ENCODE measurements at regions not wholly inside any gene's neighbourhood (a gene's known extent, or its start where the extent isn't known, plus 50 kb on each side); places are given as distances from the start of the nearest gene placed in this dataset.

DNA sequence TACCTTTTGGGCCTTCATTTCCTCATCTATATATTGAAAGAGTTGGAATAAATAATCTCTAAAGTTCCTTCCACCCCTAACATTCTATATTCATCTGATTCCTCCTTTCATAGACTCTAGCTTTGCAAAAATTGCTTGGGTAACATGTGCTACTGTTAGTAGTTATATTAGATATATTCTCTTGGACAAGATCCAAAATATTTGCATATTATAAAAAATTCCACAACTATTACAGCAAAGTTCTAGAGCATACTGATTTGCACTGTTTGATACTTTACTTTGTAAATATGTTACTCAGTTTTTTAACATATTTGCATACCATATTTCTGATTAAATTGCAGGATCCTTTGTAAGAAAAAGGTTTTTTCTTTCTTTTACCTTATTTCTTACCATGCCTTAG, 95.9 kb upstream of the UBE2E2 start:
- TF ChIP-seq ZNF423 (CRISPR knock-in tag; IDR thresholded peaks at IDR 0.05): no peak
- TF ChIP-seq NFATC4 (CRISPR knock-in tag; IDR thresholded peaks at IDR 0.05): no peak
- TF ChIP-seq, protein P1, sequence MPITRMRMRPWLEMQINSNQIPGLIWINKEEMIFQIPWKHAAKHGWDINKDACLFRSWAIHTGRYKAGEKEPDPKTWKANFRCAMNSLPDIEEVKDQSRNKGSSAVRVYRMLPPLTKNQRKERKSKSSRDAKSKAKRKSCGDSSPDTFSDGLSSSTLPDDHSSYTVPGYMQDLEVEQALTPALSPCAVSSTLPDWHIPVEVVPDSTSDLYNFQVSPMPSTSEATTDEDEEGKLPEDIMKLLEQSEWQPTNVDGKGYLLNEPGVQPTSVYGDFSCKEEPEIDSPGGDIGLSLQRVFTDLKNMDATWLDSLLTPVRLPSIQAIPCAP (CRISPR knock-in tag; IDR thresholded peaks at IDR 0.05): no peak
- TF ChIP-seq NR1H2 (CRISPR knock-in tag; IDR thresholded peaks at IDR 0.05): no peak
- TF ChIP-seq ZNF219 (CRISPR knock-in tag; IDR thresholded peaks at IDR 0.05; ENCODE audit: borderline replicate concordance): no peak
- TF ChIP-seq TEAD4 (CRISPR knock-in tag; IDR thresholded peaks at IDR 0.05): no peak
- TF ChIP-seq ESRRA (CRISPR knock-in tag; IDR thresholded peaks at IDR 0.05; ENCODE audit: borderline replicate concordance): no peak
- TF ChIP-seq SMAD3 (CRISPR knock-in tag; IDR thresholded peaks at IDR 0.05; ENCODE audit: borderline replicate concordance): no peak
- no peak for TF ChIP-seq MAX (CRISPR knock-in tag; IDR thresholded peaks at IDR 0.05)
- no peak for TF ChIP-seq RORB (CRISPR knock-in tag; IDR thresholded peaks at IDR 0.05)
- Mint-ChIP-seq H3K27ac (no peak overlapping the region), H3K36me3 (no peaks in the 10 kb centered on the region), H3K4me3 (no peak overlapping the region), H3K27me3 (ENCODE audit: low read depth) (no peaks in the 10 kb centered on the region), H3K9me3 (no peaks in the 10 kb centered on the region), H3K4me1 (peaks cover 7% of the 10 kb centered on the region; the same call in 1 of the 2 replicates)
- ChIA-PET POLR2A (no interaction called here), CTCF (no interaction called here)
- no peak for DNase-seq (ENCODE audit: low spot score)
- ATAC-seq: no peak

DNA sequence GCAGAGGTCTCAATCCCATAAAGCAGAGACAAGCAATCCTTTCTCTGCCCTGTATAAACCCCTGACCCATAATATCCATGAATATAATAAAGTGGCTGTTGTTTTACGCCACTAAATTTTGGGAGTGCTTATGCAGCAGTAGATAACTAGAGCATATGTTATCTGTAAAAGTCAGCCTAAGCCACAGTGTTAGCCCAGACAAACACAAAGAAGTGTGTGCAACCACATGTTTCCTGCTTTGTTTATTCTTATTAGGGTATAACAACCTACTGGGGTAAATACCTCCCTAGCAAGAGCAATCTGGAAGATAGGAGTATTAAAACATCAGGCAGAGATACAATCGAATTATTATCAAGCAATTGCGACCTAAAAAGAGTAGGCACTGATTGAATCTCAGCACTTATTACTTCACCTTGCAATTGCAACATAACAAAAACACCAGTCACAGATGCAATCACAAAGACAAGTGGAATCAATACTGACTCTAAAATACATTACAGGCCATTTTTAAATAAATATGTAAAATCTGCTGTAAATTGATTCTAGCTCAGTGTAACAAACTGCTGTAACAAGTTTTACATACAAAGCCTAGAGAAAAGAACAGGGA, 94.6 kb upstream of the UBE2E2 start:
- no peak overlapping the region for H3K4me3 Mint-ChIP-seq

More for the DNA sequence above, 94.6 kb upstream of the UBE2E2 start:
- ATAC-seq: no peak
- no peaks in the 10 kb centered on the region for H3K9me3 Mint-ChIP-seq
- H3K27ac Mint-ChIP-seq: no peak overlapping the region
- no peaks in the 10 kb centered on the region for H3K27me3 Mint-ChIP-seq (ENCODE audit: low read depth)
- ChIA-PET CTCF (no interaction called here), POLR2A (no interaction called here)
- H3K36me3 Mint-ChIP-seq: no peaks in the 10 kb centered on the region
- peaks cover 12% of the 10 kb centered on the region for H3K4me1 Mint-ChIP-seq
- TF ChIP-seq TEAD1 (CRISPR knock-in tag; IDR thresholded peaks at IDR 0.05) (no peak), STAT6 (CRISPR knock-in tag; conservative IDR thresholded peaks at IDR 0.05; ENCODE audit: low read depth) (no peak), NR1H2 (CRISPR knock-in tag; IDR thresholded peaks at IDR 0.05) (no peak), EMX1 (CRISPR knock-in tag; IDR thresholded peaks at IDR 0.05) (no peak), ZNF671 (CRISPR knock-in tag; IDR thresholded peaks at IDR 0.05) (no peak), NR3C1 (CRISPR knock-in tag; conservative IDR thresholded peaks at IDR 0.05; ENCODE audit: low read depth) (no peak), HMGA2 (CRISPR knock-in tag; IDR thresholded peaks at IDR 0.05) (no peak), JUN (CRISPR knock-in tag; IDR thresholded peaks at IDR 0.05) (no peak), ZNF138 (CRISPR knock-in tag; conservative IDR thresholded peaks at IDR 0.05) (no peak), TP53 (CRISPR knock-in tag; IDR thresholded peaks at IDR 0.05) (no peak), ZNF425 (CRISPR knock-in tag; conservative IDR thresholded peaks at IDR 0.05) (no peak), TCF7 (CRISPR knock-in tag; IDR thresholded peaks at IDR 0.05; ENCODE audit: low read depth) (no peak), ETV6 (CRISPR knock-in tag; IDR thresholded peaks at IDR 0.05) (no peak), ZNF263 (CRISPR knock-in tag; IDR thresholded peaks at IDR 0.05; ENCODE audit: low read depth) (no peak)
- TF ChIP-seq, protein P2, sequence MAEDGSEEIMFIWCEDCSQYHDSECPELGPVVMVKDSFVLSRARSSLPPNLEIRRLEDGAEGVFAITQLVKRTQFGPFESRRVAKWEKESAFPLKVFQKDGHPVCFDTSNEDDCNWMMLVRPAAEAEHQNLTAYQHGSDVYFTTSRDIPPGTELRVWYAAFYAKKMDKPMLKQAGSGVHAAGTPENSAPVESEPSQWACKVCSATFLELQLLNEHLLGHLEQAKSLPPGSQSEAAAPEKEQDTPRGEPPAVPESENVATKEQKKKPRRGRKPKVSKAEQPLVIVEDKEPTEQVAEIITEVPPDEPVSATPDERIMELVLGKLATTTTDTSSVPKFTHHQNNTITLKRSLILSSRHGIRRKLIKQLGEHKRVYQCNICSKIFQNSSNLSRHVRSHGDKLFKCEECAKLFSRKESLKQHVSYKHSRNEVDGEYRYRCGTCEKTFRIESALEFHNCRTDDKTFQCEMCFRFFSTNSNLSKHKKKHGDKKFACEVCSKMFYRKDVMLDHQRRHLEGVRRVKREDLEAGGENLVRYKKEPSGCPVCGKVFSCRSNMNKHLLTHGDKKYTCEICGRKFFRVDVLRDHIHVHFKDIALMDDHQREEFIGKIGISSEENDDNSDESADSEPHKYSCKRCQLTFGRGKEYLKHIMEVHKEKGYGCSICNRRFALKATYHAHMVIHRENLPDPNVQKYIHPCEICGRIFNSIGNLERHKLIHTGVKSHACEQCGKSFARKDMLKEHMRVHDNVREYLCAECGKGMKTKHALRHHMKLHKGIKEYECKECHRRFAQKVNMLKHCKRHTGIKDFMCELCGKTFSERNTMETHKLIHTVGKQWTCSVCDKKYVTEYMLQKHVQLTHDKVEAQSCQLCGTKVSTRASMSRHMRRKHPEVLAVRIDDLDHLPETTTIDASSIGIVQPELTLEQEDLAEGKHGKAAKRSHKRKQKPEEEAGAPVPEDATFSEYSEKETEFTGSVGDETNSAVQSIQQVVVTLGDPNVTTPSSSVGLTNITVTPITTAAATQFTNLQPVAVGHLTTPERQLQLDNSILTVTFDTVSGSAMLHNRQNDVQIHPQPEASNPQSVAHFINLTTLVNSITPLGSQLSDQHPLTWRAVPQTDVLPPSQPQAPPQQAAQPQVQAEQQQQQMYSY (CRISPR knock-in tag; IDR thresholded peaks at IDR 0.05): no peak
- TF ChIP-seq, protein P3, sequence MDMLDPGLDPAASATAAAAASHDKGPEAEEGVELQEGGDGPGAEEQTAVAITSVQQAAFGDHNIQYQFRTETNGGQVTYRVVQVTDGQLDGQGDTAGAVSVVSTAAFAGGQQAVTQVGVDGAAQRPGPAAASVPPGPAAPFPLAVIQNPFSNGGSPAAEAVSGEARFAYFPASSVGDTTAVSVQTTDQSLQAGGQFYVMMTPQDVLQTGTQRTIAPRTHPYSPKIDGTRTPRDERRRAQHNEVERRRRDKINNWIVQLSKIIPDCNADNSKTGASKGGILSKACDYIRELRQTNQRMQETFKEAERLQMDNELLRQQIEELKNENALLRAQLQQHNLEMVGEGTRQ (CRISPR knock-in tag; IDR thresholded peaks at IDR 0.05): no peak
- DNase-seq (ENCODE audit: low spot score): no peak

Measured in WTC11 (cell line).